ENCODE measurements at regions not wholly inside any gene's neighbourhood (a gene's known extent, or its start where the extent isn't known, plus 50 kb on each side); places are given as distances from the start of the nearest gene placed in this dataset.
A peak's percentile ranks its signal among the peaks of the same experiment; 100 is the strongest.

GRCh38 chr2:180842461-180842860 is 137.9 kb upstream of the UBE2E3 start:
- Histone ChIP-seq H3K27me3 (replicated peaks in 1 of 7) (no peaks in the 10 kb centered on the region), H3K27ac (no peak overlapping the region), H3K36me3 (no peaks in the 10 kb centered on the region), H3K9me3 (no peaks in the 10 kb centered on the region), H3K4me1 (no peaks in the 10 kb centered on the region), H3K4me3 (no peak overlapping the region)
- 57 to 80% (median 74%) methylated on average over 3 of the region's 3 CpGs for WGBS, 5 donors
- DNase-seq = no peak
- intact Hi-C loops (cut with DNase I; ENCODE audit: low total_unique reads) = no loop called here
- TF ChIP-seq CTCF (IDR thresholded peaks at IDR 0.05 in 8 of 11, conservative IDR thresholded peaks at IDR 0.05 in 3 of 11) = no peak
- TF ChIP-seq POLR2A (IDR thresholded peaks at IDR 0.05) = no peak
- no peak for TF ChIP-seq POLR2AphosphoS5 (IDR thresholded peaks at IDR 0.05)

GRCh38 chr2:180840641-180841040 is 139.8 kb upstream of the UBE2E3 start:
- Histone ChIP-seq H3K4me3 (no peak overlapping the region), H3K27ac (no peak overlapping the region), H3K36me3 (no peaks in the 10 kb centered on the region), H3K27me3 (replicated peaks in 1 of 7) (no peaks in the 10 kb centered on the region), H3K9me3 (no peaks in the 10 kb centered on the region), H3K4me1 (no peaks in the 10 kb centered on the region)
- TF ChIP-seq POLR2A (IDR thresholded peaks at IDR 0.05) (no peak), CTCF (IDR thresholded peaks at IDR 0.05 in 8 of 11, conservative IDR thresholded peaks at IDR 0.05 in 3 of 11) (no peak), POLR2AphosphoS5 (IDR thresholded peaks at IDR 0.05) (no peak)
- intact Hi-C loops (cut with DNase I; ENCODE audit: low total_unique reads) = no loop called here
- DNase-seq = peak; percentile 48
- WGBS, 5 donors = 90 to 94% (median 92%) methylated on average over 9 of the region's 9 CpGs

- no peak overlapping the region for H3K4me3 ChIP-seq
- intact Hi-C loops (cut with DNase I; ENCODE audit: low total_unique reads) = no loop called here
- H3K9me3 ChIP-seq = peaks cover 0 to 4% (median 0%) of the 10 kb centered on the region in 8 donors
Measured at GRCh38 chr2:180829836-180830235, 150.6 kb upstream of the UBE2E3 start.

GRCh38 chr2:180829261-180829660 is 151.1 kb upstream of the UBE2E3 start:
- Histone ChIP-seq H3K9me3 (peaks cover 0 to 4% (median 0%) of the 10 kb centered on the region in 8 donors), H3K4me3 (no peak overlapping the region), H3K4me1 (no peaks in the 10 kb centered on the region), H3K36me3 (no peaks in the 10 kb centered on the region), H3K27me3 (replicated peaks in 1 of 7) (no peaks in the 10 kb centered on the region), H3K27ac (no peak overlapping the region)
- no peak for DNase-seq
- intact Hi-C loops (cut with DNase I; ENCODE audit: low total_unique reads) = no loop called here
- 81 to 91% (median 88%) methylated on average over 5 of the region's 5 CpGs for WGBS, 5 donors
- no peak for TF ChIP-seq CTCF (IDR thresholded peaks at IDR 0.05 in 8 of 11, conservative IDR thresholded peaks at IDR 0.05 in 3 of 11)
- no peak for TF ChIP-seq POLR2A (IDR thresholded peaks at IDR 0.05)
- no peak for TF ChIP-seq POLR2AphosphoS5 (IDR thresholded peaks at IDR 0.05)

More at GRCh38 chr2:180829836-180830235, 150.6 kb upstream of the UBE2E3 start:
- DNase-seq = no peak
- H3K27ac ChIP-seq = no peak overlapping the region
- no peak for TF ChIP-seq CTCF (IDR thresholded peaks at IDR 0.05 in 8 of 11, conservative IDR thresholded peaks at IDR 0.05 in 3 of 11)
- TF ChIP-seq POLR2A (IDR thresholded peaks at IDR 0.05) = no peak
- no peak for TF ChIP-seq POLR2AphosphoS5 (IDR thresholded peaks at IDR 0.05)
- H3K36me3 ChIP-seq = no peaks in the 10 kb centered on the region
- no peaks in the 10 kb centered on the region for H3K27me3 ChIP-seq (replicated peaks in 1 of 7)
- no peaks in the 10 kb centered on the region for H3K4me1 ChIP-seq

Measured in spleen (tissue), 11 donors.